Activated CD8-positive, alpha-beta memory T cell treated with anti-CD3 and anti-CD28 coated beads for 4 hours (primary cell): ENCODE measurements at regions not wholly inside any gene's neighbourhood (a gene's known extent, or its start where the extent isn't known, plus 50 kb on each side); places are given as distances from the start of the nearest gene placed in this dataset.

Experiments
- DNase-seq, 2 donors: peaks; one replicate each; pipeline ENCODE4 v3.0.0-alpha.2; 2020; ENCODE audit warnings: low read depth in 2 of 2

GRCh38 chr19:28027116-28027515 is 1185.8 kb downstream of the UQCRFS1 start:
- DNase-seq, result no peak

DNA sequence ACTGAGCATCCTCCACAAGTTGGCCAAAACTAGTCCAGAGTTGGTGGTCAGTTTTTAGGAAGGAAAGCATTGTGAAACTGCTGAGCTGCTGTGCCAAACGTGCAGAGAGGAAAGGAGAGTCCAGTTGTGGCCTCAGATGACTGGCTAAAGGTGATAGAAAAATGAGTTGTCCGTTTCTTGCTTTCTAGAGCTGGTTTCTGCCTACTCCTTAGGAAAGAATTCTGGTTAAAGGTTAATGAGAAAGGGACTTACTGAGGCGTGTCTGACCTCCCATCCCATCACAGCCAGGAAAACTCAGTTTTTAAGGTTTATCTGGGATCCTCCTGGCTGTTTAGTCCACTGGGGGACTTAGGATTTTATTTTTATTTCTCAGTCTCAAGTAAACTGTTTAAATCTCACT is 1186.3 kb downstream of the UQCRFS1 start:
- DNase-seq, result no peak

DNA sequence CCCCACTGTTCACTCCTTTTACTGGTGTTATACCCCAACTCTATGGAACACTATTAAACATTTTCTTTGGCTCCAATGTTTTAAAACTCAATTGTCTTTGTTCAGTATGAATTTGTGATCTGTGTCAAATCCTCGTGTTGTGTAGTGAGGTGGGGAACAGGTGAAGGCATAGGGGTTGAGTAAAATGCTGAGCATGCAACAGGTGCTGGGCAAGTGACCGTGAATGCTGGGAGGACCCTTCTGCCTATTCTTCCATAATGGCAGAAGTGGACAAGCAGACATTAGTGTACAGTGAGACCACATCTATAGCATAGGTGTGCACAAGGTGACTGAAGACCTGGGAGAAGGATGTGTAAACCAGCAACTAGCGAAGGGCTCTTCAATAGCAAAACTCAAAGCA is 1188.0 kb downstream of the UQCRFS1 start:
- no peak for DNase-seq

DNA sequence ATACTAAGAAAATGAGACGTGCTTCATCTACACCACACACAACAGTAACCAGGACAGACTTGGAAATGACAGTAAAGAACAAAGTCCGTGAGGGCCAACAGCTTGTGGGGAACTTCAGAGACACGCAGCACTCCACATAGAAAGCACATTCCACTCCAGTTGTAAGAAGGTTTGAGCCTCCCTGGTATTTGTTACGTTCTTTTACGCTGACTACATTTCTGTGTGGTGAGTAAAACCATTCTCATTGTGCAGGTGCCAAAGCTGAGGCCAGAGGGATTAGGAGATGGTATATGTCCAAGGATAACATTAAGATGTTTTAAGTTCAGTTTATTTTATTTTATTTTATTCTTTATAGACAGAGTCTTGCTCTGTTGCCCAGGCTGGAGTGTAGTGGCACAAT is 1189.9 kb downstream of the UQCRFS1 start:
- no peak for DNase-seq

DNA sequence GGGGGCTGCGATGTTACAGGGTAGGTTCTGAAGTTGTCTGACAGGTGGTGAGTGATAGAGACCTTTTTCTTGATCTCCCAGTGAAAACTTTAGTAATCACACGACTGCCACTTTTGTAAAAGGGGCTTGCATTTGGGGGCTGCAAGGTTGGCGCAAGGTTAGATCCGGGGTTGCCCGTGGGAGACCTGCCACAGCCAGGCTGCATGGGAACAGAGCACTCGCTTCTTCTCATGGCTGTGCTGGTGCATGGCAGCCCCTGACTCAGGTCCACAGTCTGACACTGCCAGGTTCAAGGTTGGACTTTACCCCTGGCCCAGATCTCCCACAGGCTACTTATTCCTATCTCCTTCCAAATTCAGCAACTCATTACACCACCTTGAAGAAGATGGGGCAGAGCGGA is 1190.4 kb downstream of the UQCRFS1 start:
- no peak for DNase-seq

GRCh38 chr19:28021259-28022185 is 1191.4 kb downstream of the UQCRFS1 start:
- DNase-seq, result no peak

- no peak for DNase-seq
These were observed 1192.2 kb downstream of the UQCRFS1 start for GRCh38 chr19:28020619-28021258.

DNA sequence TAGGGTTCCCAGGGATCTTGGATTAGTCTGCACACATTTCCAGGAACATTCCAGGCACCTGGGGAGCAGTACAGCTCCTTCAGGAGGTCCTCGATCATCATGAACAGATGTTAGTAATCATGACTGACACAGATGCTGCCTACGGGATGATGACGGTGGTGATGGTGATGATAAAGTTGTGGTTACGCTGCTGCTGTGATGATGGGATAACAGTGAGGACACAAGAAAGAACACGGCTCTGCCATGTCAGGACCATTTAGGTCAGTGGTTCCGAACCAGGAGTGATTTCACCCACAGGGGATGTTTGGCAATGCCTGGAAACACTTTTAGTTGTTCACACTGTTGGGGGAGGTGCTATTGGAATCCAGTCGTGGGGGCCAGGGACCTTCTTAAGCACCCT is 1193.0 kb downstream of the UQCRFS1 start:
- DNase-seq, result no peak

DNA sequence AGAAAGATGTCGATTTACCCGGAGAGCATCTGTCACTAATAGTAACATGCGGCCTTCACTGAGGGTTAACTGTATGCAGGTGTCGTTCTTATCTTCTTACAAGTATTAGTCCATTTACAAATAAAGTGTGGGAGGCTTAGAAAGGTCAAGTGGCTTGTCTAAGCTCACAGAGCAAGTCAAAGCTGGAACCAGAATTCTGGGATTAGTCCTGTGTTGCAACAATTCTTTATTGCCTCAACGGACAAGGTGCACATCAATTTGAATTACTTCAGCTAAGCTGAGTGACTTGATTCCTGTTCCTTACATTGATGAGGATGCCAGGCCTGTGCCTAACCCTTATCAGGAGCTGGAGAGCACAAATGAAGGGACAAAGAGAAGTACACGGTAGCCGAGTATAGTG is 1193.6 kb downstream of the UQCRFS1 start:
- DNase-seq, result no peak

DNA sequence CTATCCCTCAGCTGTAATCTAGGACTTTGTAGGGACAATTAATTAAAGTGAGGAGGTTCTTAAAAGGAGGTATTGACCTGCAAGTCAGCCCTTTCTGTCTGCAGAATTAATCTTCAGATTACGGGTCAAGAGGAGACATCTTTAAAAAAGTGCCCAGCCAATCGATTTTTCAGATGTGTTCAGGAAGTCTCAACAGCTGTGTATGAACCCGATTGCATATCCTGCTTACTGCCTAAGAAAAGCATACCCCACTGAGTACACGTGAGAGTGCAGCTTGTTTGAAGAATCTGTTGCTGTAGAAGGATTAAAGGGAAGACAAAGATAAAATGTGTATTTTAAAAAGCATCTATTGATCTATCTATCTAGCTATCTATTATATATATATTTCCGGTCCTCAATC is 1194.5 kb downstream of the UQCRFS1 start:
- no peak for DNase-seq

DNA sequence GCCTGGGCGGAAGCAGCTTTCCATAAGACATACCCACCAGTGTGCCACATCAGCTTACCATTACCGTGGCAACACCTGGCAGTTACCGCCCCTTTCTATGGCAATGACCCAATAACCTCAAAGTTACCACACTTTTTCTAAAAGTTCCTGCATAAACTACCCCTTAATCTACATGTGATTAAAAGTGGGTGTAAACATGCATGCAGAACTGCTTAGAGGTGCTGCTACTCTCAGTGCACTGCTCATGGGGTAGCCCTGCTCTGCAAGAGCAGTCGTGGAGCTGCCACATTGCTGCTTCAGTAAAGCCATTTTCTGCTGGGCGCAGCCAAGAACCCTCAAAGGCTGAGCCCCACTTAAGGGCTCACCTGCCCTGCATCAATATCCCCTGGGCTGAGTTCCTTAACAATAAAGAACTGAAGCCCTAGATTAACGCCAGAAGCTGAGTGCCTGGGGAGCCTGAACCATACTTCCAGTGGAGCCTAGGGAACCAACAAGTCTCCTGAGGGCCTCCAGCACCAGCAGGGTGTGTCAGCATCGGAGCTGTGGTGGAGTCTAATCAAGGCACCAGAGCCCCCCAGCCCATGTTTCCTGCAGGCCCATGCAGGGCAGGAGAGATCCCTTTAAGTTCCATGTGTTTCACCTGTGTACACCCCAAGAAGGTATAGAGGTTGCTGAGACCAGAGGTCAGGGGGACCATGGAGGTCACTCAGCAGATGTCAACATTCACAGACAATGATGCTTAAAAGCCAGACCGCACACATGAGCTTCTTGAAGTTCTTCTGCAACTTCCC is 1198.1 kb downstream of the UQCRFS1 start:
- DNase-seq, result no peak

GRCh38 chr19:28012361-28012760 is 1200.6 kb downstream of the UQCRFS1 start:
- no peak for DNase-seq

- no peak for DNase-seq
These were observed 1202.3 kb downstream of the UQCRFS1 start for GRCh38 chr19:28010656-28011055.

- DNase-seq, result no peak
These were observed 1203.3 kb downstream of the UQCRFS1 start for GRCh38 chr19:28009696-28010095.

GRCh38 chr19:28008695-28009094 is 1204.3 kb downstream of the UQCRFS1 start:
- DNase-seq, result no peak

DNA sequence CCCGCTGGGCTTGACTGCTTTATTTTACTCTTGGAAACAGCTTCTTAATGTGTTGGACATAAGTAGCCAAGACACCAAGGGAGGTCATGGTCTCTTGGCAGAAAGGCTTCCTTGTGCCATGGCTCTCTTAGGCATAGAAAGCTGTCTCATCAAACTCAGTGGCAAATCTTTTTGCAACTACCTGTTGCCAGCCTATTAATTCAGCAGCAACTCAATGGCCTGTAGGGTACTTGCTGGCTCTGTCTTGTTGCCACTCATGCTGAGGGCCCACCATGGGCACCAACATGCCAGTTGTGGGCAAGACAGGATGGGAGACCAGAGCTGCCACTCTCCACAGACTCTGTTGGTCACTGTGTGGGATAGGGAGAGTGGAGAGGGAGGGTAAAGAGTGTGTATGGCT is 1209.4 kb downstream of the UQCRFS1 start:
- DNase-seq, result no peak

DNA sequence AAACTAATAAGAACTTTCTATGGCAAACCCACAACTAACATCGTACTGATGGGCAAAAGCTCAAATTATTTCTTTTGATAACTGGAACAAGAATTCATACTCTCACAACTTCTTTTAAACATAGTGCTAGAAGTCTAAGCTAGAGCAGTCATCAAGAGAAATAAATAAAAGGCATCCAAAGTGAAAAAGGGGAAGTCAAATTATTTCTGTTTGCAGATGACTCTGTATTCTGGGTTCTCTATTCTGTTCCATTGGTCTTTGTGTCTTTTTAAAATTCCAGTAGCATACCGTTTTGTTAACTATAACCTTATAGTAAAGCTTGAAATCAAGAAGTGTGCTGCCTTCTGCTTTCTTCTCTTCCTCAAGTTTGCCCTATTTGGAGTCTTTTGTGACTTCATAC is 1215.9 kb downstream of the UQCRFS1 start:
- DNase-seq, result no peak

DNA sequence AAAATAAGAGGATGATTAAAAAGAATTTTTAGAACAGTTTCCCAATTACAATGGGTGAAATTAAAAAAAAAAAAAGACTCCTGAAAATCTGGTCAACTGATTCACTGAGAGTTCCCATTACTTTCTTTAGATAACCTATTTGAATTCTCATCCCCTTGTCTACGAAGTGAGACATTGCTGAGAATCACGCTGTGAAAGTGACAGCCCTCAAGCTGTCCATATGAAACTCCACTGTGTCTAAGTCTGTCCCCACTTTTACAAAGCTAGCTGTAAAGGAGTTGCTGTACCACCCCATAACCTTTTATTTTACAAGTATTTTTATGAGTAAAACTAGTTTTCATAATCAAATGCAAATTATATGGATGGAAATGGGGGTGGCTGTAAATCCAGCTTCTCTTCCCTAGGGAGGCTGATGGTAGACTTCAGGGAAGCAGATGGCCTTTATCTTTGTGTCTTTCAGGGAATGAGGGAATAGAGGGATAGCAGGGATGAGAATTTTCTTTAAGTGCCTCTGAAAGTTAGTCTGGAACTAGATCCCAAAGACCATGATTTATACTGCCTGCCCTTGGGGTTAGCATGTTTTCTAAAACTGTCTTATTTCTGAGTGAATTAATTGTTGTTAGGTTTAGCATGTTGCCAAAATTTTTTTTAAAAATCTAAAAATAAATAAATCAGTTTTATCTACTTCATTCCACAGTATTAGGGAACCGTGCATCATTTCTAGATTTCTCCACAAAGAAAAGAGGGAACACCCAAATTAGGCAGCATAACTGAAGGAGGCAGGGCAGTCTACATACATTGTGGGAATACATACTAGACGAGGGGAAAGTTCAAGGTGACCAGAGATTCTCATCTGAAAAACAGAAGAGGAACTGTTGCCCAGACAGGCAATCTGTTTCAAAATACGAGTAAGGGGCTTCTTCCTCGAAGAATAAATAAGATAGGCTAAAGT is 1219.1 kb downstream of the UQCRFS1 start:
- DNase-seq, result no peak

- DNase-seq, result no peak
These were observed 1226.7 kb downstream of the UQCRFS1 start for GRCh38 chr19:27986299-27986698.

DNA sequence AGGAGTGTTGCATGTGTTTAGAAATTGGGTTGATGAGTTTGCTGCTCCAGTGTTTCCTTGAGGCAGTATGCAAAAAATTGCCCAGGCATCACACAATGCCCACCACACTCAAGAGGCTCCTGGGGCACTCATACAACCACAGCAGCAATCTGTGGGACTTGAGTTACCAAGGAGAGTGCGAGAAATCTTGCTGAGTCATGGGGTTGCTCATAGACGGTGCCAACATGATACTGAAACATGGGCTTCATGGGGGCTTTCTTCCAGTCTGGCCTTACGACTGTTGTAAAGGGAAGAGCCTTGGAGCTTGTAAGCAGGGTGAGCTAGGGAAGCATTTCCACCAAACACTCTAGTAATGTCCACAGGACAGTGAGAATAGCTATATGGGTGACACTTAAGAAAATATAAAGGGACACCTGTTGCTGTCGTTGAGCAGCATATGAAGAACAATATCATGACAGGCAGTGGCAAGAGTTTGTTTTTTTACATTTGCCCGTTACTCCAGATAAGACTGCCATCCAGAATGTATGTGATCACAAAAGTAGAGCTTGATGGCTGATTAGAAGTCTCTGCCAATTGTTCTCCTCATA is 1237.4 kb downstream of the UQCRFS1 start:
- DNase-seq, result no peak

DNA sequence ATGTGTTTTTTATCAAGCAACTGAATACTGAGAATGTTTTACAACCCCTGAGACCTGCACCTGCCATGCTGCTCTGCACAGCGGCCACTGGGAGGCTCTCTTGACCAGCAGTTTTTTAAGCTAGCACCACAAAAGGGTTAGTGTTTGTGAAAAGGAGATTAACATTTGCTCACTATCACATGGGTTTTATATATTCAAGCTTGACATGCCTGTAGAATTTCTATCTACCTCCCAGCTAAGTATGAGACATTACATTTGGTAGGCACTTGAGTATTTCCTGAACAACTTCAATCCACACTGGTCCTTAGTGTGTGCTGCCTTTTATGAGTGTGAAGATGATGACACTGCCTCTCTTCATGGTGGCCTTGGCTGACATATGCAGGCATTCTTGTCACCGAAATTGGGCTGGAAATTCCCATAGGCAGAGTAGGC is 1238.9 kb downstream of the UQCRFS1 start:
- DNase-seq, result no peak
